ENCODE measurements at regions not wholly inside any gene's neighbourhood (a gene's known extent, or its start where the extent isn't known, plus 50 kb on each side); places are given as distances from the start of the nearest gene placed in this dataset.

- peaks cover 5% of the 10 kb centered on the region for H3K27me3 Mint-ChIP-seq
- H3K4me3 Mint-ChIP-seq, result no peak overlapping the region
- TF ChIP-seq, protein P1, sequence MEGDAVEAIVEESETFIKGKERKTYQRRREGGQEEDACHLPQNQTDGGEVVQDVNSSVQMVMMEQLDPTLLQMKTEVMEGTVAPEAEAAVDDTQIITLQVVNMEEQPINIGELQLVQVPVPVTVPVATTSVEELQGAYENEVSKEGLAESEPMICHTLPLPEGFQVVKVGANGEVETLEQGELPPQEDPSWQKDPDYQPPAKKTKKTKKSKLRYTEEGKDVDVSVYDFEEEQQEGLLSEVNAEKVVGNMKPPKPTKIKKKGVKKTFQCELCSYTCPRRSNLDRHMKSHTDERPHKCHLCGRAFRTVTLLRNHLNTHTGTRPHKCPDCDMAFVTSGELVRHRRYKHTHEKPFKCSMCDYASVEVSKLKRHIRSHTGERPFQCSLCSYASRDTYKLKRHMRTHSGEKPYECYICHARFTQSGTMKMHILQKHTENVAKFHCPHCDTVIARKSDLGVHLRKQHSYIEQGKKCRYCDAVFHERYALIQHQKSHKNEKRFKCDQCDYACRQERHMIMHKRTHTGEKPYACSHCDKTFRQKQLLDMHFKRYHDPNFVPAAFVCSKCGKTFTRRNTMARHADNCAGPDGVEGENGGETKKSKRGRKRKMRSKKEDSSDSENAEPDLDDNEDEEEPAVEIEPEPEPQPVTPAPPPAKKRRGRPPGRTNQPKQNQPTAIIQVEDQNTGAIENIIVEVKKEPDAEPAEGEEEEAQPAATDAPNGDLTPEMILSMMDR (IDR thresholded peaks at IDR 0.05), result no peak
- no peak for DNase-seq
- ChIA-PET POLR2A (no interaction called here), CTCF (no interaction called here)
- intact Hi-C loops (cut with micrococcal nuclease), result no loop called here
- H3K4me1 Mint-ChIP-seq, result no peaks in the 10 kb centered on the region
- no peaks in the 10 kb centered on the region for H3K9me3 Mint-ChIP-seq
- H3K27ac Mint-ChIP-seq, result no peak overlapping the region
- no peak for ATAC-seq (ENCODE audit: low read depth)
- no peaks in the 10 kb centered on the region for H3K36me3 Mint-ChIP-seq (ENCODE audit: low read depth)
These were observed 243.2 kb downstream of the ATG4C start for GRCh38 chr1:63027176-63027575.

DNA sequence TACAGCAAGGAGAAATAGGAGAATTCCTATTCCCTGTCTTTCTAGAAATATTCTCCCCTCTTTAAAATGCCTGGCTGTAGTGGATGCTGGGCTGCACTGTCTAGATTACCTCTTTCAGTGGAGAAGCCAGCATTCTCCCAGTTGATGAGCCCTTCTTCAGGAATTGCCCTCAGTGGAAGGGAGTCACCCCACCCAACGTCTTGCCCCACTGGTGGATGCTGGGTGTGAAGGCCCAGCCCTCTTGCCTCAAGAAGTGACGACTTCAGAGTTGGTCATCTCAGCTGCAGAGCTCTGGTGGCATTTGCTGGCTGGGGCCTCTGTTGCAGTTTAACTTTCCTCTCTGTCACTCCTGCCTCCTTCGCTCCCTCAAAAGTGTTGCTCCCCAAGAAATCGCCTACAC lies 248.2 kb downstream of the ATG4C start:
- H3K4me3 Mint-ChIP-seq, result no peak overlapping the region
- no peaks in the 10 kb centered on the region for H3K4me1 Mint-ChIP-seq
- H3K36me3 Mint-ChIP-seq (ENCODE audit: low read depth), result no peaks in the 10 kb centered on the region
- no peak overlapping the region for H3K27ac Mint-ChIP-seq
- POLR2A ChIA-PET, result no interaction called here
- intact Hi-C loops (cut with micrococcal nuclease), result no loop called here
- CTCF ChIA-PET, result no interaction called here
- ATAC-seq (ENCODE audit: low read depth) (no peak), DNase-seq (no peak)
- H3K9me3 Mint-ChIP-seq, result no peaks in the 10 kb centered on the region
- TF ChIP-seq, protein P1 (IDR thresholded peaks at IDR 0.05), result no peak
- H3K27me3 Mint-ChIP-seq, result peaks cover 6% of the 10 kb centered on the region

- POLR2A ChIA-PET, result no interaction called here
- CTCF ChIA-PET, result interaction anchor here (1.0 kb wide), 1 partner anchor 77 kb away, joined by 3 read pairs; no protein-coding TSS in a partner anchor
These were observed 249.3 kb downstream of the ATG4C start for GRCh38 chr1:63033211-63033610.

GRCh38 chr1:63034256-63034655 lies 250.3 kb downstream of the ATG4C start:
- Mint-ChIP-seq H3K27me3 (peaks cover 6% of the 10 kb centered on the region), H3K27ac (no peak overlapping the region), H3K36me3 (ENCODE audit: low read depth) (no peaks in the 10 kb centered on the region), H3K4me1 (no peaks in the 10 kb centered on the region), H3K4me3 (no peak overlapping the region), H3K9me3 (no peaks in the 10 kb centered on the region)
- POLR2A ChIA-PET, result no interaction called here
- TF ChIP-seq, protein P1 (IDR thresholded peaks at IDR 0.05), result no peak
- ATAC-seq (ENCODE audit: low read depth) (no peak), DNase-seq (no peak)
- intact Hi-C loops (cut with micrococcal nuclease), result no loop called here
- CTCF ChIA-PET, result no interaction called here

More at GRCh38 chr1:63033211-63033610, 249.3 kb downstream of the ATG4C start:
- ATAC-seq (ENCODE audit: low read depth) (no peak), DNase-seq (no peak)
- Mint-ChIP-seq H3K9me3 (no peaks in the 10 kb centered on the region), H3K27me3 (peaks cover 6% of the 10 kb centered on the region), H3K4me1 (no peaks in the 10 kb centered on the region), H3K27ac (no peak overlapping the region), H3K36me3 (ENCODE audit: low read depth) (no peaks in the 10 kb centered on the region), H3K4me3 (no peak overlapping the region)
- intact Hi-C loops (cut with micrococcal nuclease), result no loop called here
- TF ChIP-seq, protein P1 (IDR thresholded peaks at IDR 0.05), result no peak

DNA sequence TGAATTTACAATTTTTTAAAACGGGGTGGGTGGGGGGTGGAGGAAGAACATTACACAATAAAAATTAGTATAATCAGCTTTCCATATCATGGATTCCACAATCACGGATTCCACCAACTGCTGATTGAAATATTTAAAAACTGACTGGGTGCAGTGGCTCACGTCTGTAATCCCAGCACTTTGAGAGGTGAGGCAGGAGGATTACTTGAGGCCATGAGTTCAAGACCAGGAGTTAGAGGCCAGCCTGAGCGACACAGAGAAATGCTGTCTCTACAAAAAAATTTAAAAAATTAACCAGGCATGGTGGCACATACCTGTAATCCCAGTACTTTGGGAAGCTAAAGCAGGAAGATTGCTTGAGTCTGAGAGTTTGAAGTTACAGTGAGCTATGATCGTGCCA lies 254.7 kb downstream of the ATG4C start:
- ChIA-PET CTCF (no interaction called here), POLR2A (no interaction called here)
- intact Hi-C loops (cut with micrococcal nuclease), result no loop called here
- Mint-ChIP-seq H3K4me3 (no peak overlapping the region), H3K27ac (no peak overlapping the region), H3K9me3 (no peaks in the 10 kb centered on the region), H3K4me1 (no peaks in the 10 kb centered on the region), H3K36me3 (ENCODE audit: low read depth) (no peaks in the 10 kb centered on the region), H3K27me3 (peaks cover 3% of the 10 kb centered on the region)
- TF ChIP-seq, protein P1 (IDR thresholded peaks at IDR 0.05), result no peak
- ATAC-seq (ENCODE audit: low read depth), result no peak
- DNase-seq, result no peak
